Tibial artery (tissue), 4 donors: ENCODE measurements at regions not wholly inside any gene's neighbourhood (a gene's known extent, or its start where the extent isn't known, plus 50 kb on each side); places are given as distances from the start of the nearest gene placed in this dataset.
"Not testable (repeated sequence)": the region's sequence is repeated elsewhere in the genome, so short reads cannot be mapped to it uniquely, and the experiment has no call there.

ENCODE experiments used
- DNase-seq, 2 donors: peaks; one replicate each; pipeline ENCODE4 v3.0.0-alpha.2; 2019
- H3K27ac ChIP-seq, 2 donors: fragments of 200-600 bp; sonication (generic) in 1 of 2; 1 replicate in 1 of 2; 2 replicates in 1 of 2; pipeline ENCODE4 v1.5.1; 2018 to 2019; ENCODE audit warnings: mild to moderate bottlenecking in 1 of 2
- H3K27me3 ChIP-seq, 2 donors: fragments of 200-600 bp; sonication (generic) in 1 of 2; one replicate each; pipeline versions ENCODE4 v1.5.1 to v1.6.0; 2016 to 2019
- H3K36me3 ChIP-seq, 3 donors: fragments of 200-600 bp; sonication (generic) in 2 of 3; one replicate each; pipeline ENCODE4 v1.5.1; 2016 to 2019; ENCODE audit warnings: mild to moderate bottlenecking in 2 of 3
- H3K4me1 ChIP-seq, 4 donors: fragments of 200-600 bp; sonication (generic) in 2 of 4; 1 replicate in 3 of 4; 2 replicates in 1 of 4; pipeline ENCODE4 v1.5.1; 2016 to 2019
- H3K4me3 ChIP-seq, 2 donors: fragments of 200-600 bp; sonication (generic) in 1 of 2; 1 replicate in 1 of 2; 2 replicates in 1 of 2; pipeline ENCODE4 v1.5.1; 2018 to 2019; ENCODE audit warnings: mild to moderate bottlenecking in 2 of 2
- H3K9me3 ChIP-seq, 3 donors: fragments of 200-600 bp; sonication (generic) in 1 of 3; one replicate each; pipeline ENCODE4 v1.5.1; 2016 to 2019
- intact Hi-C: fragments of 100-400 bp; cut with DNase I; formaldehyde crosslinking; loops from one replicate; pipeline ENCODE4 v1.15.0; 2023; ENCODE audit warnings: low total_unique reads
- TF ChIP-seq, protein P1 (sequence below), 2 experiments: fragments of 200-600 bp in 1 of 2; fragments of 450-650 bp in 1 of 2; IDR thresholded peaks; one replicate each; pipeline ENCODE4 v1.5.1; 2017 to 2019; ENCODE audit warnings: antibody characterized with exemption in 2 of 2, mild to moderate bottlenecking in 1 of 2, moderate library complexity in 1 of 2

DNA sequence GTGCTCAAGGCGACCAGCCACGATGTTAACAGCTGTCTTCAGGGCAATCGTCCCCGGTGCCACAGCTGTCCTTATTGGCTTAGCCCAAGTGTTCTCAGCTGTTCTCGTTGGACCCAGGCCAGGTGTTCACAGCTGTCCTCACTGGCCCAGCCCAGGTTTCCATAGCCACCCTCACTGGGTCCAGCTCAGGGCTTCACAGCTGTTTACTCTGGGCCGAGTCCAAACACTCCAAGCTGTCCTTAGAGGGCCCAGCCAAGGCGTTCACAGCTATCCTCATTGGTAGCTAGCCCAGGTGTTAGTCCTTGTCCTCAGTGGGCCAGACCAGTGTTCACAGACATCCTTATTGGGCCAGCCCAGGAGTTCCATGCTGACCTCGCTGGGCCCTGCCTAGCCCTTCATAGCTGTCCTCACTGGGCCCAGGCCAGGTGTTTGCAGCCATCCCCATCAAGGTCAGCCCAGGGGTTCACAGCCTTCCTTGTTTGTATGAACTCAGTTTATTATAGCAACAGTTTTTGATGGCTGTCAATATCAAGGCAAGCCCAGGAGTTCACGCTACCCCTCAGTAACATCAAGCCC is 106.0 kb upstream of the THOC3 start:
- DNase-seq, intact Hi-C loops, H3K27me3 ChIP-seq: not testable (repeated sequence)

GRCh38 chr5:176083717-176084116 is 115.6 kb upstream of the THOC3 start:
- H3K36me3 ChIP-seq, H3K27ac ChIP-seq, intact Hi-C loops, H3K4me1 ChIP-seq, H3K27me3 ChIP-seq, H3K4me3 ChIP-seq, DNase-seq, H3K9me3 ChIP-seq: not testable (repeated sequence)

More for the DNA sequence above, 106.0 kb upstream of the THOC3 start:
- H3K27ac ChIP-seq, H3K36me3 ChIP-seq, H3K9me3 ChIP-seq, H3K4me3 ChIP-seq, H3K4me1 ChIP-seq: not testable (repeated sequence)

DNA sequence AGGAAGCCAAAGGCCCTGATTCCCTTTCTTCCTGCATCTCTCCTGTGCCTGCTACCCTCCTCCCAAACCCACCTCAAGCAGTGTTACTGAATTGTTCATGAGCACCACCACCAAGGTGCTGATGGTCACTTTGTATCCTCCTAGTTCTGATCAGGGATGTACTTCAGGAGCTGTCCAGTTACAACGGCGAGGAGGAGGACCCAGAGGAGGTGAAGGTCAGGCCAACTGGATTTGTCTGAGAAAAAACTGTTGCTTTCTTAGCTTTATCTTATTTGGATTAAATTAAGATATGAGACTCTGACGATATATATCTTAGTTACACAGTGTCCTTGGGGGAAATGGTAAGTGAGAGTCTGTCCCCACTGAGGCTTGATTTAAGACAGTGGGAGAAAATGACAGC is 135.0 kb upstream of the THOC3 start:
- H3K9me3 ChIP-seq, intact Hi-C loops, H3K27me3 ChIP-seq: not testable (repeated sequence)

DNA sequence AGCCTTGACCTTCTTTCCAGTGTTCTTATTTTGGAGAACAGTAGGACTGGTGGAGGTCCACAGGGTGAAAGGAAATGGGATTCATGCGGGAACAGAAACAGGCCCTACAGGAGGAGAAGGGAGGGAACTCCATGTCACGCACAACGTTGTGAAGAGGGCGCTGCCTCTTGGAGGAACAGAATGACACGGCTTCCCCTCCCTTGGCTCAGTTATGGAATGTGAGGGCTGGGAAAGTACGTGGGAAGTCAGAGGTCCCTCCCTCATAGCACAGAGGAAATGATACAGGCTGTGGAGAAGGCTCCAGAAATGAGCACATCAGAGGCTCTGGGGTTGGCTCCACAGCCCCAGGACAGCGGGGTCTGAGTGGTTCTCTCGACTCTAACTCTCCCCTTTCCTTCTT is 125.3 kb upstream of the SIMC1 start:
- H3K9me3 ChIP-seq, intact Hi-C loops, H3K4me1 ChIP-seq, H3K27me3 ChIP-seq, H3K4me3 ChIP-seq, H3K27ac ChIP-seq, DNase-seq, H3K36me3 ChIP-seq: not testable (repeated sequence)

More for the DNA sequence above, 135.0 kb upstream of the THOC3 start:
- not testable (repeated sequence) for H3K4me3 ChIP-seq, H3K27ac ChIP-seq, H3K4me1 ChIP-seq, DNase-seq, H3K36me3 ChIP-seq

DNA sequence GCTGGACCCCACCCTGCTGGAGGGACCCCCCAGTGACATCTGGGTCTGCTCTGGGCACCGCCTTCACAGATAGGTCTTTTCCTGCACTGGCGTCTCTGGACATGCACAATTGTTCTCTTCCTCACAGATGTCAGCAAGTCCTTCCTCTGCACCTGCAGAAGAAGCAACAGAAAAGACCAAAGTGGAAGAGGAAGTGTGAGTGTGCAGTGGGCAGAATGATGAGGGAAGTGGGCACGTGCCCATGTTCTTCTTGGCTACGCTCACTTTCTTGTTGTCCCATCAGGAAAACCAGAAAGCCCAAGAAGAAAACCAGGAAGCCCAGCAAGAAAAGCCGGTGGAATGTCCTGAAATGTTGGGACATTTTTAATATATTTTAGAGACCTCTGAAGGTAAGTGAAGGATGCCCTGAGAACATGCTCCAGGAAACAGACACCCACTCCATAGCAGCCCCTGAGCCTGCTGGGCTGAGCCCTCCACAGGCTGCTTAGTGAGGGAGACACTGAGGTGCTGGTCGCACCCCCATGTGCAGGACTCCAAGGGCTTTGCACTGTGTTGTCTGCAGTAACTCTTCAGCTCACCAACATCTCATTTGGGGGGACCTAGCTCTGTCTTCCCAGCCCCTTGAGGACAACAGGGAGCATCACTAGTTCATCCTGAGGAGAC is 124.4 kb upstream of the SIMC1 start:
- H3K36me3 ChIP-seq, H3K27ac ChIP-seq, H3K27me3 ChIP-seq, H3K4me3 ChIP-seq, H3K4me1 ChIP-seq, H3K9me3 ChIP-seq, DNase-seq, intact Hi-C loops: not testable (repeated sequence)

DNA sequence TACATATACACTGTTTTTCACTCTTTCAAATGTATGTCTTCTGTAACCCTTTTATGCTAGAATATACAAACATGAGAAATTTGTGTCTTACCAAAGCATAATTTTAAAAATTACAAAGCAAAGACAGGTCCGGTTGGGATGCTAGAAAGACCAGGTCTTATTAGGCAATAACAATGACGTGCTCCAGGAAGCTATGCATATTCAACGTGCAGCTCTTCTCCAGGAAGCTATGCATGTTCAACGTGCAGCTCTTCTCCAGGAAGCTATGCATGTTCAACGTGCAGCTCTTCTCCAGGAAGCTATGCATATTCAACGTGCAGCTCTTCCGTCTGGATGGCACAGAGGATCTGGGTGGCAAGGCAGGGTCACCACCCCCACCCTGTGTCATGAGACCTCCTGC is 123.4 kb upstream of the SIMC1 start:
- H3K4me3 ChIP-seq, DNase-seq, H3K27me3 ChIP-seq: not testable (repeated sequence)

DNA sequence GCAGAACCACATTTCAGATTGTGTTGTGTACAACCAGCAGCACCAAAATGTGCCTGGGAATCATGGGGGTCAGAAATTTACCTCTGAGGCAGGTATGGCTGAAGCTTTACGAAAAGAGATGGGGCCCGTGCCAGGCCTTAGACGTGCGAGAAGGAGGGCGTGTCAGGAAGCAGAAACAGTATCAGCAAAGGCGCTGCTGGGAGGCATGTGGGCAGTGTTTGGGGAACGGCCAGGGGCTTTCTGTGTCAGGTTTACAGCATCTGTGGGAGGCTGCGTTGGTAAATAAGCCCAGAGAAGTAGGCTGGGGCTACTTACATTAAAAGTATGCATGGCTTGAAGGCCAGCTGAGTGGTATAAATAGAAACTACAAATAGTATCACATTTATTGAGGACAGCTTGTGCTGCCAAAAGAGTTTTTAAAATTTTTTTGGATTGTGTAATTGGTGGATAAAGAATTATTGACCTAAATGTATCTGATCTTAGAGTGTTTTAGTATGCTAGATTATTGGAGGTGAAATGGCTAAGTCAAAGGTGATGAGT is 120.5 kb upstream of the SIMC1 start:
- H3K9me3 ChIP-seq, intact Hi-C loops, DNase-seq, H3K4me1 ChIP-seq, H3K27ac ChIP-seq, H3K4me3 ChIP-seq, H3K27me3 ChIP-seq, H3K36me3 ChIP-seq: not testable (repeated sequence)

More for the DNA sequence above, 123.4 kb upstream of the SIMC1 start:
- H3K27ac ChIP-seq, H3K4me1 ChIP-seq, intact Hi-C loops, H3K36me3 ChIP-seq, H3K9me3 ChIP-seq: not testable (repeated sequence)

DNA sequence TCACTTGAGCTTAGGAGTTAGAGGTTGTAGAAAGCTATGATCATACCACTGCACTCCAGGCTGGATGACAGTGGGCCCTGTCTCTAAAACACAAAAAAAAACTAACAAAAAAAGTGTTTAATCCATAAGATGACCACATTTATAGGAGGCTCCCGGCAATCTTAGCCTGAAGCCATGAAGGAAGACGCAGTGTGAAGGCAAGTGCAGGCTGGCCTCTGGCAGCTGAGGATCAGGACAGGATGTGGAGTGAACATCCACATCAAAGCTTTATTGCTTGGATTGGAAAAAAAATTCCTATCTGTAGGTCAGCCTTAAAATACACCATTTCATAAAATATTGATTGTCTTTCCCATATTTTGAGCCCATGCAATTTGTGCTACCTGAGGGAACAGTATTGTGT is 115.9 kb upstream of the SIMC1 start:
- intact Hi-C loops, DNase-seq, H3K27ac ChIP-seq, H3K9me3 ChIP-seq, H3K36me3 ChIP-seq, H3K4me3 ChIP-seq, H3K4me1 ChIP-seq, H3K27me3 ChIP-seq: not testable (repeated sequence)

DNA sequence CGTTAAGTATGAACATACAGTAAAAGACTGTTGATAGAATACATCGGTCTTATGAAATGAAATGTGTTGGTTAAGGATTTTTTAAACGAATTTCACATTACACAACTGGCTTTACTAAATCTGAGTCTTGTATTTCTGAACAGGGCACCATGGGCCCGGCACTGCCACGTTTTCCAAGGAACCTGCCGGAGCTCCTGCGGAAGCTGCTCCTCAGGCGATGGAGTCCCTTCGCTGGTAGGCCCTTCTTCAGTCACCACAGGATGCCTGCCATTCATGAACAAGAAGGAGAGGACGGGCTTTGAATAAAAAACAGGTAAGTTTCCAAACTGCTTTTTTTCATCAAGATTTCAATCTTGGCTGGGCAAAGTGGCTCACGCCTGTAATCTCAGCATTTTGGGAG is 114.1 kb upstream of the SIMC1 start:
- H3K27me3 ChIP-seq, H3K4me3 ChIP-seq, H3K9me3 ChIP-seq, DNase-seq, H3K4me1 ChIP-seq, intact Hi-C loops, H3K36me3 ChIP-seq, H3K27ac ChIP-seq: not testable (repeated sequence)

- H3K36me3 ChIP-seq, result no peaks in the 10 kb centered on the region
- no peak overlapping the region for H3K4me3 ChIP-seq
- no peak for DNase-seq
- H3K27ac ChIP-seq, result no peak overlapping the region
- intact Hi-C loops, result no loop called here
- TF ChIP-seq, protein P1, sequence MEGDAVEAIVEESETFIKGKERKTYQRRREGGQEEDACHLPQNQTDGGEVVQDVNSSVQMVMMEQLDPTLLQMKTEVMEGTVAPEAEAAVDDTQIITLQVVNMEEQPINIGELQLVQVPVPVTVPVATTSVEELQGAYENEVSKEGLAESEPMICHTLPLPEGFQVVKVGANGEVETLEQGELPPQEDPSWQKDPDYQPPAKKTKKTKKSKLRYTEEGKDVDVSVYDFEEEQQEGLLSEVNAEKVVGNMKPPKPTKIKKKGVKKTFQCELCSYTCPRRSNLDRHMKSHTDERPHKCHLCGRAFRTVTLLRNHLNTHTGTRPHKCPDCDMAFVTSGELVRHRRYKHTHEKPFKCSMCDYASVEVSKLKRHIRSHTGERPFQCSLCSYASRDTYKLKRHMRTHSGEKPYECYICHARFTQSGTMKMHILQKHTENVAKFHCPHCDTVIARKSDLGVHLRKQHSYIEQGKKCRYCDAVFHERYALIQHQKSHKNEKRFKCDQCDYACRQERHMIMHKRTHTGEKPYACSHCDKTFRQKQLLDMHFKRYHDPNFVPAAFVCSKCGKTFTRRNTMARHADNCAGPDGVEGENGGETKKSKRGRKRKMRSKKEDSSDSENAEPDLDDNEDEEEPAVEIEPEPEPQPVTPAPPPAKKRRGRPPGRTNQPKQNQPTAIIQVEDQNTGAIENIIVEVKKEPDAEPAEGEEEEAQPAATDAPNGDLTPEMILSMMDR (IDR thresholded peaks at IDR 0.05), result no peak
- H3K9me3 ChIP-seq, result no peaks in the 10 kb centered on the region
- H3K27me3 ChIP-seq, result peaks cover 0 to 30% of the 10 kb centered on the region in 2 donors
- H3K4me1 ChIP-seq, result no peaks in the 10 kb centered on the region
These were observed 106.5 kb upstream of the SIMC1 start for GRCh38 chr5:176131771-176132170.
